ENCODE measurements at regions not wholly inside any gene's neighbourhood (a gene's known extent, or its start where the extent isn't known, plus 50 kb on each side); places are given as distances from the start of the nearest gene placed in this dataset.

GRCh38 chr5:4212071-4212739 lies 616.6 kb downstream of the IRX1 start:
- no peaks in the 10 kb centered on the region for H3K36me3 ChIP-seq (ENCODE audit: control insufficient read depth, insufficient read depth, low read length)
- no peak overlapping the region for H3K9ac ChIP-seq (ENCODE audit: extremely low read depth, low read length, poor library complexity, severe bottlenecking)
- H3K27ac ChIP-seq (ENCODE audit: low read depth, low read length) = no peak overlapping the region
- DNase-seq = peak; percentile 61
- WGBS, 2 experiments (ENCODE audit: insufficient coverage in 1 of 2, insufficient read length in 1 of 2) = 58 to 60% methylated on average over 4 to 9 of the region's 9 CpGs
- no peak for TF ChIP-seq CTCF (conservative IDR thresholded peaks at IDR 0.05)
- peaks cover 4% of the 10 kb centered on the region for H3K4me1 ChIP-seq (ENCODE audit: control insufficient read depth, insufficient read depth, low read length)
- no peaks in the 10 kb centered on the region for H3K27me3 ChIP-seq (ENCODE audit: control insufficient read depth, insufficient read depth, low read length, poor library complexity, severe bottlenecking)
- no peaks in the 10 kb centered on the region for H3K9me3 Mint-ChIP-seq
- H3K4me3 Mint-ChIP-seq = peak overlapping the region; percentile 32
- no peak overlapping the region for H3K4me3 ChIP-seq (ENCODE audit: low read length)
- peaks cover 43% of the 10 kb centered on the region for H3K4me1 Mint-ChIP-seq
- H3K27ac Mint-ChIP-seq = peak overlapping the region; percentile 63
- no peaks in the 10 kb centered on the region for H3K9me3 ChIP-seq (ENCODE audit: control insufficient read depth, low read length)
- H3K27me3 Mint-ChIP-seq (ENCODE audit: insufficient read depth) = peaks cover 36% of the 10 kb centered on the region
- H3K36me3 Mint-ChIP-seq (ENCODE audit: low read depth) = no peaks in the 10 kb centered on the region

GRCh38 chr5:4212981-4213819 lies 617.6 kb downstream of the IRX1 start:
- H3K9me3 ChIP-seq (ENCODE audit: control insufficient read depth, low read length) = no peaks in the 10 kb centered on the region
- H3K36me3 Mint-ChIP-seq (ENCODE audit: low read depth) = no peaks in the 10 kb centered on the region
- H3K9me3 Mint-ChIP-seq = no peaks in the 10 kb centered on the region
- peak overlapping the region; percentile 42 for H3K27ac ChIP-seq (ENCODE audit: low read depth, low read length)
- no peak for TF ChIP-seq CTCF (conservative IDR thresholded peaks at IDR 0.05)
- no peaks in the 10 kb centered on the region for H3K36me3 ChIP-seq (ENCODE audit: control insufficient read depth, insufficient read depth, low read length)
- H3K4me3 Mint-ChIP-seq = peak overlapping the region; percentile 32
- DNase-seq = peak; percentile 77
- peaks cover 48% of the 10 kb centered on the region for H3K4me1 Mint-ChIP-seq
- no peaks in the 10 kb centered on the region for H3K27me3 ChIP-seq (ENCODE audit: control insufficient read depth, insufficient read depth, low read length, poor library complexity, severe bottlenecking)
- peak overlapping the region; percentile 63 for H3K27ac Mint-ChIP-seq
- peaks cover 4% of the 10 kb centered on the region for H3K4me1 ChIP-seq (ENCODE audit: control insufficient read depth, insufficient read depth, low read length)
- no peak overlapping the region for H3K4me3 ChIP-seq (ENCODE audit: low read length)
- H3K27me3 Mint-ChIP-seq (ENCODE audit: insufficient read depth) = peaks cover 34% of the 10 kb centered on the region
- 1 to 16% methylated on average over 5 to 8 of the region's 9 CpGs for WGBS, 2 experiments (ENCODE audit: insufficient coverage in 1 of 2, insufficient read length in 1 of 2)
- peak overlapping the region; percentile 37 for H3K9ac ChIP-seq (ENCODE audit: extremely low read depth, low read length, poor library complexity, severe bottlenecking)

GRCh38 chr5:4215143-4215542 lies 619.5 kb downstream of the IRX1 start:
- no peak for TF ChIP-seq CTCF (conservative IDR thresholded peaks at IDR 0.05)
- Histone ChIP-seq H3K9me3 (ENCODE audit: control insufficient read depth, low read length) (peaks cover 12% of the 10 kb centered on the region), H3K27ac (ENCODE audit: low read depth, low read length) (no peak overlapping the region), H3K27me3 (ENCODE audit: control insufficient read depth, insufficient read depth, low read length, poor library complexity, severe bottlenecking) (no peaks in the 10 kb centered on the region), H3K4me1 (ENCODE audit: control insufficient read depth, insufficient read depth, low read length) (peaks cover 4% of the 10 kb centered on the region), H3K9ac (ENCODE audit: extremely low read depth, low read length, poor library complexity, severe bottlenecking) (no peak overlapping the region), H3K4me3 (ENCODE audit: low read length) (no peak overlapping the region), H3K36me3 (ENCODE audit: control insufficient read depth, insufficient read depth, low read length) (no peaks in the 10 kb centered on the region)
- no peak for DNase-seq
- no peaks in the 10 kb centered on the region for H3K36me3 Mint-ChIP-seq (ENCODE audit: low read depth)
- H3K27me3 Mint-ChIP-seq (ENCODE audit: insufficient read depth) = peaks cover 30% of the 10 kb centered on the region
- peaks cover 7% of the 10 kb centered on the region for H3K9me3 Mint-ChIP-seq
- peaks cover 46% of the 10 kb centered on the region for H3K4me1 Mint-ChIP-seq
- no peak overlapping the region for H3K27ac Mint-ChIP-seq
- H3K4me3 Mint-ChIP-seq = no peak overlapping the region

Data from endodermal cell (in vitro differentiated cells).